ENCODE measurements at regions not wholly inside any gene's neighbourhood (a gene's known extent, or its start where the extent isn't known, plus 50 kb on each side); places are given as distances from the start of the nearest gene placed in this dataset.

- no peaks in the 10 kb centered on the region for H3K4me1 Mint-ChIP-seq
- WGBS (ENCODE audit: insufficient coverage): 58% methylated on average over 2 of the region's 5 CpGs
- no peak overlapping the region for H2AFZ ChIP-seq (ENCODE audit: insufficient read depth, low read depth, low read length, poor library complexity, severe bottlenecking)
- intact Hi-C loops (cut with micrococcal nuclease): no loop called here
- H3K27ac ChIP-seq (ENCODE audit: low read depth in 1 of 2, low read length in 2 of 2): no peak overlapping the region
- H3K27me3 ChIP-seq (ENCODE audit: control insufficient read depth in 2 of 2, insufficient read depth in 2 of 2, low read length in 2 of 2): no peaks in the 10 kb centered on the region
- DNase-seq: no peak
- no peak overlapping the region for H3K4me3 ChIP-seq (replicated peaks in 1 of 3; ENCODE audit: low read depth in 2 of 3, low read length in 3 of 3)
- no peaks in the 10 kb centered on the region for H4K20me1 ChIP-seq (ENCODE audit: insufficient read depth, low read length)
- H3K36me3 Mint-ChIP-seq: no peaks in the 10 kb centered on the region
- TF ChIP-seq CTCF (IDR thresholded peaks at IDR 0.05): no peak
- H3K9me3 ChIP-seq (replicated peaks in 1 of 2; ENCODE audit: control insufficient read depth in 1 of 2, insufficient read depth in 1 of 2, low read length in 2 of 2): no peaks in the 10 kb centered on the region
- no peak overlapping the region for H3K4me3 Mint-ChIP-seq
- H3K9ac ChIP-seq (ENCODE audit: insufficient read depth, low read length, poor library complexity, severe bottlenecking): no peak overlapping the region
- H3K4me1 ChIP-seq (ENCODE audit: control insufficient read depth in 1 of 2, insufficient read depth in 2 of 2, low read length in 2 of 2): no peaks in the 10 kb centered on the region
- no peak overlapping the region for H3K4me2 ChIP-seq (replicated peaks; ENCODE audit: extremely low read depth, low read length, poor library complexity, severe bottlenecking)
- H3K27ac Mint-ChIP-seq: no peak overlapping the region
- H3K36me3 ChIP-seq (replicated peaks in 1 of 2; ENCODE audit: control insufficient read depth in 1 of 2, insufficient read depth in 2 of 2, low read length in 2 of 2): no peaks in the 10 kb centered on the region
- peaks cover 0 to 6% (median 2%) of the 10 kb centered on the region in 3 donors for H3K27me3 Mint-ChIP-seq (ENCODE audit: low read depth in 3 of 3)
- no peaks in the 10 kb centered on the region for H3K79me2 ChIP-seq (ENCODE audit: insufficient read depth, low read length)
- H3K9me3 Mint-ChIP-seq: peaks cover 0 to 6% (median 1%) of the 10 kb centered on the region in 7 donors
These were observed 171.5 kb downstream of the NUAK1 start for GRCh38 chr12:105967038-105967776.

GRCh38 chr12:105968025-105968424, 170.7 kb downstream of the NUAK1 start:
- no peaks in the 10 kb centered on the region for H3K9me3 ChIP-seq (replicated peaks in 1 of 2; ENCODE audit: control insufficient read depth in 1 of 2, insufficient read depth in 1 of 2, low read length in 2 of 2)
- Mint-ChIP-seq H3K36me3 (no peaks in the 10 kb centered on the region), H3K27ac (no peak overlapping the region)

More at GRCh38 chr12:105968025-105968424, 170.7 kb downstream of the NUAK1 start:
- Histone ChIP-seq H3K27ac (ENCODE audit: low read depth in 1 of 2, low read length in 2 of 2) (no peak overlapping the region), H3K4me2 (replicated peaks; ENCODE audit: extremely low read depth, low read length, poor library complexity, severe bottlenecking) (no peak overlapping the region), H3K79me2 (ENCODE audit: insufficient read depth, low read length) (no peaks in the 10 kb centered on the region), H4K20me1 (ENCODE audit: insufficient read depth, low read length) (no peaks in the 10 kb centered on the region), H2AFZ (ENCODE audit: insufficient read depth, low read depth, low read length, poor library complexity, severe bottlenecking) (no peak overlapping the region), H3K4me3 (replicated peaks in 1 of 3; ENCODE audit: low read depth in 2 of 3, low read length in 3 of 3) (no peak overlapping the region), H3K9ac (ENCODE audit: insufficient read depth, low read length, poor library complexity, severe bottlenecking) (no peak overlapping the region), H3K27me3 (ENCODE audit: control insufficient read depth in 2 of 2, insufficient read depth in 2 of 2, low read length in 2 of 2) (no peaks in the 10 kb centered on the region), H3K4me1 (ENCODE audit: control insufficient read depth in 1 of 2, insufficient read depth in 2 of 2, low read length in 2 of 2) (no peaks in the 10 kb centered on the region), H3K36me3 (replicated peaks in 1 of 2; ENCODE audit: control insufficient read depth in 1 of 2, insufficient read depth in 2 of 2, low read length in 2 of 2) (no peaks in the 10 kb centered on the region)
- peaks cover 0 to 6% (median 2%) of the 10 kb centered on the region in 3 donors for H3K27me3 Mint-ChIP-seq (ENCODE audit: low read depth in 3 of 3)
- WGBS (ENCODE audit: insufficient coverage): no CpG with 5 or more reads among the region's 1 CpG
- H3K9me3 Mint-ChIP-seq: peaks cover 0 to 6% (median 1%) of the 10 kb centered on the region in 7 donors
- TF ChIP-seq CTCF (IDR thresholded peaks at IDR 0.05): no peak
- H3K4me1 Mint-ChIP-seq: no peaks in the 10 kb centered on the region
- intact Hi-C loops (cut with micrococcal nuclease): no loop called here
- no peak for DNase-seq
- H3K4me3 Mint-ChIP-seq: no peak overlapping the region
